Body of pancreas (tissue), 4 donors: ENCODE measurements at regions not wholly inside any gene's neighbourhood (a gene's known extent, or its start where the extent isn't known, plus 50 kb on each side); places are given as distances from the start of the nearest gene placed in this dataset.

ENCODE experiments used
- CTCF ChIP-seq, 7 experiments: fragments of 450-650 bp in 4 of 7; fragments of 200-600 bp in 3 of 7; sonication (generic) in 3 of 7; IDR thresholded peaks; one replicate each; pipeline ENCODE4 v1.5.1; 2016 to 2019; ENCODE audit warnings: antibody characterized with exemption in 7 of 7
- POLR2A ChIP-seq, 3 donors: fragments of 450-650 bp; IDR thresholded peaks; one replicate each; pipeline ENCODE4 v1.6.1; 2016; ENCODE audit warnings: antibody characterized with exemption in 3 of 3, mild to moderate bottlenecking in 2 of 3

GRCh38 chr3:64900617-64901521 lies 213.1 kb upstream of the ADAMTS9 start:
- no peak for TF ChIP-seq CTCF (IDR thresholded peaks at IDR 0.05)
- TF ChIP-seq POLR2A (IDR thresholded peaks at IDR 0.05), result no peak
